Chondrocyte (in vitro differentiated cells): ENCODE measurements at regions not wholly inside any gene's neighbourhood (a gene's known extent, or its start where the extent isn't known, plus 50 kb on each side); places are given as distances from the start of the nearest gene placed in this dataset.

ENCODE experiments used
- DNase-seq: peaks from one replicate; pipeline ENCODE4 v3.0.0; 2021; ENCODE audit warnings: mixed read lengths, low spot score
- H3K27ac Mint-ChIP-seq: one replicate; pipeline ENCODE4 v1.8.0; 2021; ENCODE audit warnings: mild to moderate bottlenecking, moderate library complexity, mixed read lengths; ENCODE audit not compliant: unreplicated experiment
- H3K27me3 Mint-ChIP-seq: 2 replicates; pipeline ENCODE4 v1.8.0; 2021; ENCODE audit warnings: low read depth, mixed read lengths
- H3K36me3 Mint-ChIP-seq: 2 replicates; pipeline ENCODE4 v1.8.0; 2021; ENCODE audit warnings: low read depth, mixed read lengths
- H3K4me1 Mint-ChIP-seq: 2 replicates; pipeline ENCODE4 v1.8.0; 2021; ENCODE audit warnings: low read depth, mild to moderate bottlenecking, mixed read lengths
- H3K4me3 Mint-ChIP-seq: one replicate; pipeline ENCODE4 v1.8.0; 2021; ENCODE audit warnings: mild to moderate bottlenecking, moderate library complexity, mixed read lengths; ENCODE audit not compliant: unreplicated experiment
- H3K9me3 Mint-ChIP-seq: 2 replicates; pipeline ENCODE4 v1.8.0; 2021; ENCODE audit warnings: low read depth, mixed read lengths
- CTCF ChIP-seq: fragments of 200-600 bp; sonication (generic); IDR thresholded peaks from 2 replicates; pipeline ENCODE4 v1.5.0; 2021; ENCODE audit warnings: antibody characterized with exemption, mild to moderate bottlenecking, moderate library complexity

GRCh38 chr15:87129916-87130315, 1050.2 kb downstream of the AGBL1 start:
- Mint-ChIP-seq H3K4me1 (no peaks in the 10 kb centered on the region), H3K36me3 (no peaks in the 10 kb centered on the region), H3K9me3 (peaks cover 21% of the 10 kb centered on the region), H3K4me3 (no peak overlapping the region), H3K27me3 (no peaks in the 10 kb centered on the region), H3K27ac (no peak overlapping the region)
- no peak for DNase-seq
- TF ChIP-seq CTCF = no peak

GRCh38 chr15:87123676-87124382, 1044.2 kb downstream of the AGBL1 start:
- Mint-ChIP-seq H3K36me3 (no peaks in the 10 kb centered on the region), H3K27me3 (no peaks in the 10 kb centered on the region), H3K4me3 (no peak overlapping the region), H3K27ac (no peak overlapping the region), H3K4me1 (no peaks in the 10 kb centered on the region), H3K9me3 (peaks cover 25% of the 10 kb centered on the region)
- DNase-seq = no peak
- TF ChIP-seq CTCF = no peak

- no peaks in the 10 kb centered on the region for H3K36me3 Mint-ChIP-seq
- no peaks in the 10 kb centered on the region for H3K27me3 Mint-ChIP-seq
- H3K27ac Mint-ChIP-seq = no peak overlapping the region
- DNase-seq = no peak
- no peak overlapping the region for H3K4me3 Mint-ChIP-seq
- no peak for TF ChIP-seq CTCF
- no peaks in the 10 kb centered on the region for H3K4me1 Mint-ChIP-seq
- H3K9me3 Mint-ChIP-seq = peaks cover 21% of the 10 kb centered on the region
Observed at GRCh38 chr15:87121336-87121735, 1041.7 kb downstream of the AGBL1 start.

GRCh38 chr15:87120555-87120954, 1040.9 kb downstream of the AGBL1 start:
- Mint-ChIP-seq H3K9me3 (peaks cover 14% of the 10 kb centered on the region), H3K4me3 (no peak overlapping the region), H3K27ac (no peak overlapping the region), H3K27me3 (no peaks in the 10 kb centered on the region), H3K4me1 (no peaks in the 10 kb centered on the region), H3K36me3 (no peaks in the 10 kb centered on the region)
- DNase-seq = no peak
- TF ChIP-seq CTCF = no peak

- no peak overlapping the region for H3K27ac Mint-ChIP-seq
- no peak overlapping the region for H3K4me3 Mint-ChIP-seq
- TF ChIP-seq CTCF = no peak
- no peaks in the 10 kb centered on the region for H3K27me3 Mint-ChIP-seq
- H3K4me1 Mint-ChIP-seq = no peaks in the 10 kb centered on the region
- H3K36me3 Mint-ChIP-seq = no peaks in the 10 kb centered on the region
- peaks cover 17% of the 10 kb centered on the region for H3K9me3 Mint-ChIP-seq
- DNase-seq = no peak
Observed at GRCh38 chr15:87118846-87119245, 1039.2 kb downstream of the AGBL1 start.
